ENCODE measurements at regions not wholly inside any gene's neighbourhood (a gene's known extent, or its start where the extent isn't known, plus 50 kb on each side); places are given as distances from the start of the nearest gene placed in this dataset.

- no peaks in the 10 kb centered on the region for H3K36me3 Mint-ChIP-seq (ENCODE audit: low read depth)
- DNase-seq = no peak
- TF ChIP-seq CTCF (IDR thresholded peaks at IDR 0.05) = no peak
- H3K27me3 Mint-ChIP-seq = no peaks in the 10 kb centered on the region
- intact Hi-C loops (cut with micrococcal nuclease) = no loop called here
- POLR2A ChIA-PET = no interaction called here
- peaks cover 5% of the 10 kb centered on the region for H3K9me3 Mint-ChIP-seq
- H3K27ac Mint-ChIP-seq = no peak overlapping the region
- no peak overlapping the region for H3K4me3 Mint-ChIP-seq
- no peaks in the 10 kb centered on the region for H3K4me1 Mint-ChIP-seq (ENCODE audit: low read depth)
- ATAC-seq = no peak
- CTCF ChIA-PET = no interaction called here
These were observed 263.2 kb upstream of the NT5E start for GRCh38 chr6:85186546-85187175.

- ChIA-PET CTCF (no interaction called here), POLR2A (no interaction called here)
- Mint-ChIP-seq H3K36me3 (ENCODE audit: low read depth) (no peaks in the 10 kb centered on the region), H3K9me3 (peaks cover 5% of the 10 kb centered on the region), H3K4me1 (ENCODE audit: low read depth) (no peaks in the 10 kb centered on the region), H3K27ac (no peak overlapping the region), H3K4me3 (no peak overlapping the region), H3K27me3 (no peaks in the 10 kb centered on the region)
- intact Hi-C loops (cut with micrococcal nuclease) = no loop called here
- no peak for ATAC-seq
- DNase-seq = no peak
- TF ChIP-seq CTCF (IDR thresholded peaks at IDR 0.05) = no peak
These were observed 263.9 kb upstream of the NT5E start for GRCh38 chr6:85185977-85186376.

- Mint-ChIP-seq H3K9me3 (peaks cover under 1% of the 10 kb centered on the region), H3K4me3 (no peak overlapping the region), H3K36me3 (ENCODE audit: low read depth) (no peaks in the 10 kb centered on the region), H3K27ac (no peak overlapping the region), H3K27me3 (no peaks in the 10 kb centered on the region), H3K4me1 (ENCODE audit: low read depth) (no peaks in the 10 kb centered on the region)
- ATAC-seq = no peak
- ChIA-PET POLR2A (no interaction called here), CTCF (no interaction called here)
- TF ChIP-seq CTCF (IDR thresholded peaks at IDR 0.05) = no peak
- intact Hi-C loops (cut with micrococcal nuclease) = no loop called here
- no peak for DNase-seq
These were observed 266.0 kb upstream of the NT5E start for GRCh38 chr6:85183841-85184240.

GRCh38 chr6:85172705-85173104, 277.2 kb upstream of the NT5E start:
- no peak overlapping the region for H3K27ac Mint-ChIP-seq
- ATAC-seq (no peak), DNase-seq (no peak)
- H3K4me1 Mint-ChIP-seq (ENCODE audit: low read depth) = no peaks in the 10 kb centered on the region
- no peaks in the 10 kb centered on the region for H3K36me3 Mint-ChIP-seq (ENCODE audit: low read depth)
- H3K27me3 Mint-ChIP-seq = no peaks in the 10 kb centered on the region
- no peak for TF ChIP-seq CTCF (IDR thresholded peaks at IDR 0.05)
- ChIA-PET CTCF (no interaction called here), POLR2A (no interaction called here)
- peaks cover 8% of the 10 kb centered on the region for H3K9me3 Mint-ChIP-seq
- H3K4me3 Mint-ChIP-seq = no peak overlapping the region
- intact Hi-C loops (cut with micrococcal nuclease) = no loop called here

- Mint-ChIP-seq H3K9me3 (peaks cover 8% of the 10 kb centered on the region), H3K27ac (no peak overlapping the region), H3K36me3 (ENCODE audit: low read depth) (no peaks in the 10 kb centered on the region), H3K4me1 (ENCODE audit: low read depth) (no peaks in the 10 kb centered on the region), H3K27me3 (no peaks in the 10 kb centered on the region), H3K4me3 (no peak overlapping the region)
- TF ChIP-seq CTCF (IDR thresholded peaks at IDR 0.05) = no peak
- ChIA-PET CTCF (no interaction called here), POLR2A (no interaction called here)
- ATAC-seq (no peak), DNase-seq (no peak)
- intact Hi-C loops (cut with micrococcal nuclease) = no loop called here
These were observed 277.7 kb upstream of the NT5E start for GRCh38 chr6:85172161-85172560.
